GM13977 (cell line): ENCODE measurements at regions not wholly inside any gene's neighbourhood (a gene's known extent, or its start where the extent isn't known, plus 50 kb on each side); places are given as distances from the start of the nearest gene placed in this dataset.

Experiments
- DNase-seq: peaks from one replicate; pipeline ENCODE4 v3.0.0; 2012; ENCODE audit warnings: low spot score
- in situ Hi-C: fragments of 300-500 bp; cut with MboI; formaldehyde crosslinking; loops from one replicate; pipeline ENCODE4 v1.12.0; 2022; ENCODE audit warnings: low sequenced_read_pairs, low pct_unique_long_range_greater_than_20kb, mixed read lengths, inconsistent platforms; ENCODE audit not compliant: unreplicated experiment
- TF ChIP-seq, protein P1 (sequence below): IDR thresholded peaks from 2 replicates; pipeline ENCODE4 v1.5.1; 2012; ENCODE audit warnings: mild to moderate bottlenecking, control low read depth; ENCODE audit not compliant: insufficient read depth; ENCODE audit errors: extremely low read depth, missing control alignments

DNA sequence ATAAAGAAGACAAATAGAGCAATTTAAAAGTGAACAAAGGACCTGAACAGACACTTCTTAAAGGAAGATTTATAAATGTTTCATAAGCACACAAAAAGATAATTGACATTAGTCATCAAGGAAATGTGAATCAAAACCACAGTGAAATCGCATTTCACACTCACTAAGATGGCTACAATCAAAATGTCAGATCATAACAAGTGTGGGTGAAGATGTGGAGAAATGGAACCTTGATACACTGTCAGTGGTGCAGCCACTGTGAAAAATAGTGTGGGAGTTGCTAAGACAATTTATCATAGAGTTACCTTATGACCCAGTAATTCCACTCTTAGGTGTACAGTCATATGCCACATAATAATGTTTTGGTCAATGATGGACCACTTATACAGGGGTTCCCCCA, 54.5 kb upstream of the HTR4 start:
- TF ChIP-seq, protein P1, sequence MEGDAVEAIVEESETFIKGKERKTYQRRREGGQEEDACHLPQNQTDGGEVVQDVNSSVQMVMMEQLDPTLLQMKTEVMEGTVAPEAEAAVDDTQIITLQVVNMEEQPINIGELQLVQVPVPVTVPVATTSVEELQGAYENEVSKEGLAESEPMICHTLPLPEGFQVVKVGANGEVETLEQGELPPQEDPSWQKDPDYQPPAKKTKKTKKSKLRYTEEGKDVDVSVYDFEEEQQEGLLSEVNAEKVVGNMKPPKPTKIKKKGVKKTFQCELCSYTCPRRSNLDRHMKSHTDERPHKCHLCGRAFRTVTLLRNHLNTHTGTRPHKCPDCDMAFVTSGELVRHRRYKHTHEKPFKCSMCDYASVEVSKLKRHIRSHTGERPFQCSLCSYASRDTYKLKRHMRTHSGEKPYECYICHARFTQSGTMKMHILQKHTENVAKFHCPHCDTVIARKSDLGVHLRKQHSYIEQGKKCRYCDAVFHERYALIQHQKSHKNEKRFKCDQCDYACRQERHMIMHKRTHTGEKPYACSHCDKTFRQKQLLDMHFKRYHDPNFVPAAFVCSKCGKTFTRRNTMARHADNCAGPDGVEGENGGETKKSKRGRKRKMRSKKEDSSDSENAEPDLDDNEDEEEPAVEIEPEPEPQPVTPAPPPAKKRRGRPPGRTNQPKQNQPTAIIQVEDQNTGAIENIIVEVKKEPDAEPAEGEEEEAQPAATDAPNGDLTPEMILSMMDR = no peak
- in situ Hi-C loops = loop anchor here (25.0 kb wide), 1 partner anchor 522 kb away; no protein-coding TSS in a partner anchor
- DNase-seq = no peak

DNA sequence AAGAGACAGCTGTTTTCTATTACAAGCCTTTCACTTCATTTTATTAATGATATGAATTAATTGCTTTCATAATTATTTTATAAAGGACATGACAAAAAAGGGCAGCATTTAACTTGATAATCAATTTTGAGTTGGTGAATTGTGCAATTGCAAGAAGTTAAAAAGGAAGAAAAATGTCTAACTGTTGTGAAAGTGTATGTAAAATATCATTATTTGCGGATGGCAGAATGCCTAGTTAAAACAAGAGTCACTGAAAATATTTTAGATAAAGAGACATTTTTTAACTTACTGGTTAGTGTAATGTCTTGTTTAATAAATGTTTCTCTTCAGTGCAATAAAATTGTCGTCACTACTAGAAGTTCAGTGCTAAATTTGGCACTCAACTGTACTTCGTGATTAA, 57.6 kb upstream of the HTR4 start:
- TF ChIP-seq, protein P1 = no peak
- no peak for DNase-seq
- in situ Hi-C loops = loop anchor here (25.0 kb wide), 1 partner anchor 525 kb away; no protein-coding TSS in a partner anchor

DNA sequence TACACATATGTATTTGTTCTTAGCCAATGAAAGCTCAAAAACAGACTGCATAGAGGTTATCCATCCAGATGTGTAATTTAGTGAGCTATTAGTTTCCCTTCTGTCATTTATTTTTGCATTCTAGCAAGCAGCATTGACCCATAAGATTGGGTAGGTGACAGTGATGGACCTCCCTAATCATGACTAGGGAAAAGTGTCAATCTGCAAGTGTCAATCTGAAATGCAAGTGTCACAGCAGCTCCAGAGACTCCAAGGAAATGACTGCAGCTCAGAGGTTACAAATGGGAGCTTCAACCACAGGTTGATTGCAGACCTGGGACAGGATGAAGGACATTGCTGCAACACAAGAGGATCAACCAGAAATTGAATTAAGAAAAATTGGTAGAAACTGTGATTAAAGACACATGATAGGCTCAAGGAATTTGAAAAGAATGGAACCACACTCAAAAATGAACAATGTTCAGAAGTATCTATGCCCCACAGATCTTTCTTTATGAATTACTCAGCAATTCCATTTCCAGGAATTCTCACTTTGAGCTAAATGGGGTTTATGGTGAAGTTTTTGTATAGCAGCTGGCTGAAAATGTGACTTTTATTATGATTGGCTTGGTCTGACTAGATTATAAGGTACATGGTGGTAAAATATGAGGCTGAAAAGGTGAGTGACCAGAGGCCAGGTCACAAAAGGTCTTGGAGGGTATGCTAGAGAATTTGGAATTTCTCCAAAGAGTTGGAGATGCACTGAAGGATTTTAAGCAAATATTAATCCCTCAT, 59.6 kb upstream of the HTR4 start:
- no peak for DNase-seq
- TF ChIP-seq, protein P1 = no peak
- in situ Hi-C loops = loop anchor here (25.0 kb wide), 1 partner anchor 527 kb away; no protein-coding TSS in a partner anchor

DNA sequence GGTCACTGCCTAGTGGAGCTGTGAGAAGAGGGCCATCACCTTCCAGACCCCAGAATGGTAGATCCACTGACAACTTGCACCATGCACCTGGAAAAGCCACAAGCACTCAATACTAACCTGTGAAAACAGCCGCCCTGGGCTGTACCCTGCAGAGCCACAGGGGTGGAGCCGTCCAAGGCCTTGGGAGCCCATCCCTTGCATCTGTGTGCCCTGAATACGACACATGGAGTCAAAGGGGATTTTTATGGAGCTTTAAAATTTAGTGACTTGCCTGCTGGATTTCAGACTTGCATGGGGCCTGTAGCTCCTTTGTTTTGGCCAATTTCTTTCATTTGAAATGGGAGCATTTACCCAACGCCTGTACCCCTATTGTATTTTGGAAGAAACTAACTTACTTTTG, 62.4 kb upstream of the HTR4 start:
- no peak for DNase-seq
- in situ Hi-C loops = loop anchor here (25.0 kb wide), 1 partner anchor 529 kb away; no protein-coding TSS in a partner anchor
- TF ChIP-seq, protein P1 = no peak

DNA sequence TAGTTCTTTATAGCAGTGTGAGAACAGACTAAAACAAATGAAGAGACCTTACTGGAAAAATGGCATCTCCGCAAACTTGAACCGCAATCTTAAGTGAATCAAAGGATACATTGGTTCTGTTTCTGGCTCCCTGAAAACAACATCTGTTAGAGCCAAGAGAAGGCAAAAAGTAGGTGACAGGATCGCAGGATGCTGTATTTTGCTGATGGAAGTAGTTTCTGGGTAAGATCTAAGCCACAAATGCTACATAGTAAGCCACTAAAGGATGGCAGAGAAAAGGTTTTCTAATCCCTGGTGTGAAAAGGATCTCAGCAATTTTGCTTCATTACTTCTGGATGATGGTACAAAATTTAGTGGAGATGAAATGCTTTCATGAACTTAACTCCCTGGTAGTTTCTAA, 63.3 kb upstream of the HTR4 start:
- in situ Hi-C loops = loop anchor here (25.0 kb wide), 1 partner anchor 530 kb away; no protein-coding TSS in a partner anchor
- TF ChIP-seq, protein P1 = no peak
- no peak for DNase-seq

DNA sequence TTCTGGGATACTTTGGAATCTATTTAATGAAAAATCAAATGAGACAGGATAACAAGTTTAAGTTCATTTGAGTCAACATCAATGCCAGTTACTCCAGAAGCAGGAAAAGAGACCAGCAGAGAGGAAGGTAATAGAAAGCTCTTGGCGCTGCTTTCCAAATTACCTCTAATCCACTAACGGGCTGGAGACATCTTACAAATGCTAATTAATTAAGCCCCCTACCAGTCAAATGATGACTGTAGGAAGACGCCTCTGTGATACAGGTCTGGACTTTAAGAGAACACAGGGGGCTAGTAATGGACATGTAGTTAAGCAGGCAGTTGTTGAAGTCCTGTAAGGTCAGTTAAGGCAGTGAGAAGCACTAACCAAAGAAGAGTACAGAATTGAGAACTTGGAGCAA, 65.3 kb upstream of the HTR4 start:
- in situ Hi-C loops = loop anchor here (25.0 kb wide), 1 partner anchor 532 kb away; no protein-coding TSS in a partner anchor
- TF ChIP-seq, protein P1 = no peak

More for the DNA sequence above, 65.3 kb upstream of the HTR4 start:
- no peak for DNase-seq
